ENCODE measurements at regions not wholly inside any gene's neighbourhood (a gene's known extent, or its start where the extent isn't known, plus 50 kb on each side); places are given as distances from the start of the nearest gene placed in this dataset.

DNA sequence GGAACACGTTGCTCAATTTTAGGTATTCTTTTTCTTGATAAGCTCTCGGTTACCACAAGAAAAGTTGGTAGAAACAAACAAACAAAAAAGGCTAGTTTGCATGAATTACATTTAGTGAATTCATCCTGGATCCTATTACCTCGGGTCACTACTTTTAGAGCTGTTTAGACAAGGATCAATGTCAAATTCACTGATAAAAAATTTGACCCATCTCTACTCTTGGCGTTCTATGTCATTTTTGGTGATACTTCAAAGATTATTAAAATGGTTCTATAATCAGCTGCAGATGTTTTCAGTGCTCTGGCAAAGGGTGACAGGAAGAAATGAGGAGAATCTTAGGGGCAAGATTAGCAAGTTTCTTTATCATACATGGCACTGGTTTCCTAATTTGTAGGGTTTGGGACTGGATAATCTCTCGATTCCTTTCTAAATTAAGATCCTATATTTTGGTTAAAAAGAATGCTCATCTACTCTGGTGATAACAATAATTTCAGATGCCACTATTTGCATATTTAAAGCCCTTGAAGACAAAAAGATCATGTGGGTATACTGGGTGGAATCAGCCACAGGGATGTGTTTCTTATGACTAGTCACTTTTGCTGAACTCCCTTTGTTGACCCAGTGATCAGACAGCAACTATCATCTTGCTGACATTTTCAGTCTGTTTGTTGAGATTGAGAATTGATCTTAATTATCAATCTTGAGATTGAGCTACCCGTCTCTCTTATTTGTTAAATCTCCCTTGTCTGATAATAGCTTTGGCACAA is 442.9 kb downstream of the AASDHPPT start:
- TF ChIP-seq, protein P1, sequence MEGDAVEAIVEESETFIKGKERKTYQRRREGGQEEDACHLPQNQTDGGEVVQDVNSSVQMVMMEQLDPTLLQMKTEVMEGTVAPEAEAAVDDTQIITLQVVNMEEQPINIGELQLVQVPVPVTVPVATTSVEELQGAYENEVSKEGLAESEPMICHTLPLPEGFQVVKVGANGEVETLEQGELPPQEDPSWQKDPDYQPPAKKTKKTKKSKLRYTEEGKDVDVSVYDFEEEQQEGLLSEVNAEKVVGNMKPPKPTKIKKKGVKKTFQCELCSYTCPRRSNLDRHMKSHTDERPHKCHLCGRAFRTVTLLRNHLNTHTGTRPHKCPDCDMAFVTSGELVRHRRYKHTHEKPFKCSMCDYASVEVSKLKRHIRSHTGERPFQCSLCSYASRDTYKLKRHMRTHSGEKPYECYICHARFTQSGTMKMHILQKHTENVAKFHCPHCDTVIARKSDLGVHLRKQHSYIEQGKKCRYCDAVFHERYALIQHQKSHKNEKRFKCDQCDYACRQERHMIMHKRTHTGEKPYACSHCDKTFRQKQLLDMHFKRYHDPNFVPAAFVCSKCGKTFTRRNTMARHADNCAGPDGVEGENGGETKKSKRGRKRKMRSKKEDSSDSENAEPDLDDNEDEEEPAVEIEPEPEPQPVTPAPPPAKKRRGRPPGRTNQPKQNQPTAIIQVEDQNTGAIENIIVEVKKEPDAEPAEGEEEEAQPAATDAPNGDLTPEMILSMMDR (conservative IDR thresholded peaks at IDR 0.05; ENCODE audit: low read depth, low read length), result no peak
- no peak for TF ChIP-seq EZH2 (IDR thresholded peaks at IDR 0.05; ENCODE audit: borderline replicate concordance, low read depth, low read length, poor library complexity, severe bottlenecking)
- H3K27ac ChIP-seq (ENCODE audit: low read depth, low read length, poor library complexity, severe bottlenecking), result no peak overlapping the region
- CTCF ChIA-PET, result no interaction called here
- no peak overlapping the region for H3K4me3 ChIP-seq (ENCODE audit: low read depth, low read length, poor library complexity, severe bottlenecking)
- DNase-seq (ENCODE audit: low spot score), result no peak
- no TSS peak for BruUV-seq (replicated peaks)
- intact Hi-C loops (cut with micrococcal nuclease; ENCODE audit: unreplicated experiment), result no loop called here
- POLR2A ChIA-PET (ENCODE audit: low non-redundant PET), result no interaction called here
- H3K4me1 ChIP-seq (ENCODE audit: insufficient read depth, low read length, poor library complexity, severe bottlenecking), result no peaks in the 10 kb centered on the region
- no peaks in the 10 kb centered on the region for H3K36me3 ChIP-seq (ENCODE audit: insufficient read depth, low read length, poor library complexity, severe bottlenecking)
- peaks cover 6% of the 10 kb centered on the region for H3K27me3 ChIP-seq (replicated peaks; ENCODE audit: insufficient read depth, low read depth, low read length, poor library complexity)
- no peaks in the 10 kb centered on the region for H3K9me3 ChIP-seq (ENCODE audit: low read depth, low read length, poor library complexity, severe bottlenecking)

DNA sequence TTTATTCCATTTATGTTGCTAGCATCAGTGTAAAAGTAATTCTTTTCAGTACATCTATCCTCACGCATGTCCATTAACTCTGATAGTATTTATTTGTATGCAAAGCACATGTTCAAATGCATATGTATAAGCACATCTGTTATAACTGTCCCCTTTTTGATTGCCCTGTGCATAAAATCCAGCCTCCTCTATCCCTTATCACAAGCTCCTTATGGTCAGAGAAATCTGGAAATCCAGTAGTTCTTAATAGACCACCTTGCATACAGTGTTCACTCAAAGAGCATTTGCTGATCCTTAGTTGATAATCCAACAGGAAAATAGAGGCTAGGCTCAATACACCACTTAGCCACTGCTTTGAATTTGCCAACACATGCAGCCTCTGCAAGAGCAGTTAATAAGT is 443.5 kb downstream of the AASDHPPT start:
- intact Hi-C loops (cut with micrococcal nuclease; ENCODE audit: unreplicated experiment), result no loop called here
- no peak overlapping the region for H3K27ac ChIP-seq (ENCODE audit: low read depth, low read length, poor library complexity, severe bottlenecking)
- ChIA-PET POLR2A (ENCODE audit: low non-redundant PET) (no interaction called here), CTCF (no interaction called here)
- DNase-seq (ENCODE audit: low spot score), result no peak
- H3K4me1 ChIP-seq (ENCODE audit: insufficient read depth, low read length, poor library complexity, severe bottlenecking), result no peaks in the 10 kb centered on the region
- H3K9me3 ChIP-seq (ENCODE audit: low read depth, low read length, poor library complexity, severe bottlenecking), result no peaks in the 10 kb centered on the region
- no peaks in the 10 kb centered on the region for H3K36me3 ChIP-seq (ENCODE audit: insufficient read depth, low read length, poor library complexity, severe bottlenecking)
- TF ChIP-seq EZH2 (IDR thresholded peaks at IDR 0.05; ENCODE audit: borderline replicate concordance, low read depth, low read length, poor library complexity, severe bottlenecking), result no peak
- TF ChIP-seq, protein P1 (conservative IDR thresholded peaks at IDR 0.05; ENCODE audit: low read depth, low read length), result no peak
- BruUV-seq (replicated peaks), result no TSS peak
- peaks cover 12% of the 10 kb centered on the region for H3K27me3 ChIP-seq (replicated peaks; ENCODE audit: insufficient read depth, low read depth, low read length, poor library complexity)
- H3K4me3 ChIP-seq (ENCODE audit: low read depth, low read length, poor library complexity, severe bottlenecking), result no peak overlapping the region

DNA sequence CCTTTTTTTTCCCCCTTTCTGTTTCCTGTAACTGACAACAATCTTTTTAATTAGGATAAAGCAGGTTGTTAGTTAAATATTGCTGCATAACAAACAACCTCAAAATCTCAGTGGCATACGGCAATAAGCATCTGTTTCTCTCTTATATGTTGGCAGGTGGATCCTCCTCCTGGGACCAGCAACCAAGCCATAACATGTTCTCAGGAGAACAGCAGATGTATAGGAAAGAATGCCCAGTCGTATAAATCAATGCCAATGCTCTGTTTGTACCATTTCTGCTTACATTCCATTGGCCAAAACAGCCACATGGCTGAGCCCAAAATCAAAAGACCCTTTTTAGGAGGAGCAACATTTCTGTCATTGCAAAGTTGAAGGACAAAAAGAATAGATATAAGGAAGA is 445.7 kb downstream of the AASDHPPT start:
- POLR2A ChIA-PET (ENCODE audit: low non-redundant PET), result no interaction called here
- Histone ChIP-seq H3K27me3 (replicated peaks; ENCODE audit: insufficient read depth, low read depth, low read length, poor library complexity) (peaks cover 26% of the 10 kb centered on the region), H3K4me1 (ENCODE audit: insufficient read depth, low read length, poor library complexity, severe bottlenecking) (no peaks in the 10 kb centered on the region), H3K27ac (ENCODE audit: low read depth, low read length, poor library complexity, severe bottlenecking) (no peak overlapping the region), H3K4me3 (ENCODE audit: low read depth, low read length, poor library complexity, severe bottlenecking) (no peak overlapping the region), H3K36me3 (ENCODE audit: insufficient read depth, low read length, poor library complexity, severe bottlenecking) (no peaks in the 10 kb centered on the region), H3K9me3 (ENCODE audit: low read depth, low read length, poor library complexity, severe bottlenecking) (no peaks in the 10 kb centered on the region)
- no peak for DNase-seq (ENCODE audit: low spot score)
- intact Hi-C loops (cut with micrococcal nuclease; ENCODE audit: unreplicated experiment), result no loop called here
- TF ChIP-seq, protein P1 (conservative IDR thresholded peaks at IDR 0.05; ENCODE audit: low read depth, low read length), result no peak
- TF ChIP-seq EZH2 (IDR thresholded peaks at IDR 0.05; ENCODE audit: borderline replicate concordance, low read depth, low read length, poor library complexity, severe bottlenecking), result no peak
- CTCF ChIA-PET, result no interaction called here
- BruUV-seq (replicated peaks), result no TSS peak

Measured in A673 (cell line).